GM18870 (cell line): ENCODE measurements at regions not wholly inside any gene's neighbourhood (a gene's known extent, or its start where the extent isn't known, plus 50 kb on each side); places are given as distances from the start of the nearest gene placed in this dataset.
A peak's percentile ranks its signal among the peaks of the same experiment; 100 is the strongest.

Experiments
- ATAC-seq: cut with Tn5 transposase; IDR thresholded peaks from one replicate; pipeline ENCODE4 v1.9.1; 2021; ENCODE audit warnings: moderate library complexity; ENCODE audit not compliant: unreplicated experiment

- peak; percentile 78 for ATAC-seq
These were observed 558.2 kb upstream of the DIPK2B start for GRCh38 chrX:45758738-45759397.

- ATAC-seq: peak; percentile 37
These were observed 557.6 kb upstream of the DIPK2B start for GRCh38 chrX:45758319-45758718.

DNA sequence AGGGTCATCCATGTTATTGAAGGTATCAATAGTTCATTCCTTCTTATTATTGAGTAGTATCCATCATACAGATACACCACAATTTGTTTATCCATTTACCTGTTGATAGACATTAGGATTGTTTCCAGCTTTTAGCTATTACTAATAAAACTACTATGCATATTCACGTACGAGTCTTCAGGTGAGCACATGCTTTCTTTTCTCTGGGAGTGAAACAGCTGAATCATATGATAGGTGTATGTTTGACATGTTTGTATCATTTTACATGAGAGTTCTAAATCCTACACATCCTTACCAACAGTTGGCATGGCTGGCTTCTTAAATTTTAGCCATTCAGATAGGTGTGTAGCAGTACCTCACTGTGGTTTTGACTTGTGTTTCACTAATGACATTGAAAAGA lies 556.6 kb upstream of the DIPK2B start:
- no peak for ATAC-seq

GRCh38 chrX:45756557-45756956 lies 555.9 kb upstream of the DIPK2B start:
- ATAC-seq: no peak

- no peak for ATAC-seq
These were observed 555.0 kb upstream of the DIPK2B start for GRCh38 chrX:45755703-45756102.

- no peak for ATAC-seq
These were observed 550.5 kb upstream of the DIPK2B start for GRCh38 chrX:45751156-45751555.

GRCh38 chrX:45750639-45751038 lies 550.0 kb upstream of the DIPK2B start:
- no peak for ATAC-seq

DNA sequence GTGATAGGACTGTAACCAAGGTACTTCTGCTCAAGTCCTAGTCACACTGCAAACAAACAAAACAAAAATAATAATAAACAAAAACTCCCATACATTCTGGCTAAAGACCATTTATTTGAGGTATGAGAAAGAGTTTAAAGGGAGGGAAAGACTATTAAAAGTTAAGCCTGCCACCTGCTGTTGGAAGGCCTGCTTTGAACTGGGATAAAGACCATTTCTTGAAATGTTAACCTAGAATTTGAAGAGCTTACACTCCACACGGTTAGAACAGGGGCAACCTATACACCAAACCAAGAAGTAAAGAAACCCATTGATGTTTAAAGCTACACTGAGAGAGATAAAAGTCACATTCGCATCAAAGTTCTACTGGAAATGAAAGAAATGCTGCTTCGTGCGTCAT lies 548.7 kb upstream of the DIPK2B start:
- no peak for ATAC-seq

DNA sequence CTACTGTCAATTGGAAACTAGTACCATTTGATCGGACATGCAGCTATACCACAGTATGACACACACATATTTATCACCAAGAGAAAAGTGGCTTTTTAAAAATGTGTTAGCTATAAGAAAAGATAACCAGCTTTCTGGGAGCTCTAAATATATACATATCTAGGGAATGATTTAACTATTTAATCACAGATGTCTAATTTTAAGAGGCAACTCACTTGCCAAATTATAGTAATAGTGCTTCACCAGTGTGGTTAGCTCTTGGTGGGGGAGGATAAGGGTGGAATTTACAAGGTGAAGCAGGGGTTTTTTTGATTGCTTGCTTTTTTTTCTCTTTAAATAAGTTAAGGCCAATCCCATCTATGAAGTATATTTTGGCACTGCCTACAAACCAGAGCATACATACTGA lies 547.7 kb upstream of the DIPK2B start:
- no peak for ATAC-seq

DNA sequence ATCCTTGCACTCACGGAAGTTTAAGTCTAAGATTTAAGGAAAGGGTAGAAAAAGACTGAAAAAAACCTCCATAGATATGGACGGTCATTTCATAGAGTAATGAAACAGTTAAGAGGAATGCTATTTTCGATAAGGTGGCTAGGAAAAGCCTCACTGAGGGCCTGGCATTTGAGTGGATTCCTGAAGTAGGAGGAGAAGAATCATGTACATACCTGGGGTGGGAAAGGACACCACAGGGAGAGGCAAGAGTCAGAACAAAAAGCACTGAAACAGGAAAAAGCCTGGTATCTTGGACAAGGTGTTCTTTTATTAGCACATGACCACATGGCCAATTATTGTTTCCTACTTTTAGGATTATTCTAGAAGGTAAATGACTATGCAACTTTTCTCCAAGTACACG lies 547.2 kb upstream of the DIPK2B start:
- no peak for ATAC-seq

DNA sequence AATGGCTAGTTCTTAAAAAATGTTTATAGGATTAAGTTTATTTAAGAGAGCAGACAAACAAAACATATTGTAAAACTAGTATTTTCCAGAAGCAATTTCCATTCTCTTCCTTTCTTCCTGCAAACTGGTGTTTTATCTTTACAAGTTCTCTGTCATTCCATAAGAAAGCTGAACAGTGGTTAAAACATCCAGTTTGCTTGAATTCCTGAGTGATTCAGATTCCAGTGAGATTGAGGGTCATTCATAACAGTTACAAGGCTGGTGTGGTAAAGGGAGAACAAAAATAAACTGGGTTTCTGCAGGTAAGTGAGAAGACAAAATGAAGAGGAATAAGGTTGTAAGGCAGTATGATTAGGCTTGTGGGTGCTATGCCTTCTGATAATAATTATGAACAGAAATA lies 544.8 kb upstream of the DIPK2B start:
- ATAC-seq: no peak

GRCh38 chrX:45743906-45744625 lies 543.4 kb upstream of the DIPK2B start:
- ATAC-seq: no peak

- no peak for ATAC-seq
These were observed 542.4 kb upstream of the DIPK2B start for GRCh38 chrX:45743081-45743533.

- no peak for ATAC-seq
These were observed 539.6 kb upstream of the DIPK2B start for GRCh38 chrX:45740291-45740690.

- no peak for ATAC-seq
These were observed 534.9 kb upstream of the DIPK2B start for GRCh38 chrX:45735571-45735970.

DNA sequence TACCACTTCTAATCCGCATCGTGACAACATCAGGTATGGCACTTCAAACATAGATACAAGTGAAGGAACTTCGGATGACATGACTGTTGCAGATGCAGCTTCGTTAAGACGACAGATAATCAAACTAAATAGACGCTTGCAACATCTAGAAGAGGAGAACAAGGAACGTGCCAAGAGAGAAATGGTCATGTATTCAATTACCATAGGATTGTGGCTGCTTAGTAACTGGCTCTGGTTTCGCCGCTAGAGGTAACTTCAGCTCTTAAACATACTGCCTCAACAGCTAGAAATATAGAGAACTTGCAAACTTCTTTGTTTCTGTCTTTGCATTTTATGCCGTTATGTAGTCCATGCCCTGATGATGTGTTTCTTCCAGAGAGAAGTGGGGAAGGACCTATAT lies 530.8 kb upstream of the DIPK2B start:
- ATAC-seq: no peak

DNA sequence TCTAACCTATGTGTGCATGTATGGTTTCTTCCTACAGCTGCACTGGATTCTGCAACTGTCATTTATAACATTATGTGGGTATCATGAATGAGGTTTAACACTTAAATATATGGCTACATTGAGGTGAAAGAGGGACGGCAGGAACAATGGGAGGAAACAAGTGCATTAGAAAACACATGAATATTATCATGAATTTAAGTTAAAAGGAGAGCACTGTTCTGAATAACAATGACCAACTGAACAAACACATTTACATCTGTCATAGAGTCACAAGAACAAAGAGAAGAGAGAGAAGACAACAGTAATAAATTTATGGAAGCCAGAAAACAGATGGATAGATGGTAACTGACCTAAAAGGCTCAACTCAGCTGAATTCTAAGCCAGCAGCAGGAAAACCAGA lies 527.1 kb upstream of the DIPK2B start:
- ATAC-seq: no peak

DNA sequence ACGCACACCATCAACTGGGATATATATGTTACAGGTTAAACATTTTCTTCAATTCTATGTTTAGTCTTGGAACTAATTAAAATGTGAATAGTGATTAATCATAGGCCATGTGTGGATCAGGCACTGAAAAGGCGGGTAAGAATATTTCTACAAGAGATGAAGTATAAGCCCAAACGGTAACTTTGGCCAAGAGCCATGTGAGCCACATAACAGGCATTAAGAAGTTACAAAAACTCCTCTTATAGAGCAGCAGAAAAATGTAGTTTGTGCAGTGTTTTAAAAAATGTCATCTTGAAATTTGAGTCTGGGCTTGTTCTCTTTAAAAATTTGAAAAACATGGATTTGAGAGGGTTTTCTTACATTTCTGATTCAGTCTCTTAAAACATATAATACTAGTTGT lies 521.8 kb upstream of the DIPK2B start:
- no peak for ATAC-seq

GRCh38 chrX:45719751-45720501 lies 519.2 kb upstream of the DIPK2B start:
- ATAC-seq: no peak

GRCh38 chrX:45718676-45719075 lies 518.0 kb upstream of the DIPK2B start:
- ATAC-seq: no peak

- no peak for ATAC-seq
These were observed 516.1 kb upstream of the DIPK2B start for GRCh38 chrX:45716750-45717149.

- no peak for ATAC-seq
These were observed 515.1 kb upstream of the DIPK2B start for GRCh38 chrX:45715748-45716147.
